GM23338 (cell line): ENCODE measurements at regions not wholly inside any gene's neighbourhood (a gene's known extent, or its start where the extent isn't known, plus 50 kb on each side); places are given as distances from the start of the nearest gene placed in this dataset.

Experiments used
- ATAC-seq: fragments of 200-7000 bp; cut with Tn5 transposase; 3 replicates; pipeline ENCODE4 v1.9.1; 2020
- DNase-seq: peaks from one replicate; pipeline ENCODE4 v3.0.0-alpha.2; 2015; ENCODE audit warnings: low spot score
- H2AFZ ChIP-seq: fragments of 200-600 bp; sonication (generic); 2 replicates; pipeline ENCODE4 v1.8.0; 2016; ENCODE audit warnings: antibody characterized with exemption, mild to moderate bottlenecking, moderate library complexity
- H3F3A ChIP-seq: fragments of 200-600 bp; sonication (generic); replicated peaks from 2 replicates; pipeline ENCODE4 v1.8.0; 2017; ENCODE audit warnings: antibody characterized with exemption, mixed run types, low read depth
- H3K27ac ChIP-seq: fragments of 200-600 bp; sonication (generic); 2 replicates; pipeline ENCODE4 v1.6.1; 2016; ENCODE audit warnings: low read depth
- H3K27me3 ChIP-seq: fragments of 200-600 bp; sonication (generic); 2 replicates; pipeline ENCODE4 v1.8.0; 2016; ENCODE audit warnings: mild to moderate bottlenecking, mixed run types, moderate library complexity; ENCODE audit not compliant: insufficient read depth
- H3K36me3 ChIP-seq: fragments of 200-600 bp; sonication (generic); 2 replicates; pipeline ENCODE4 v1.8.0; 2016; ENCODE audit warnings: mild to moderate bottlenecking; ENCODE audit not compliant: insufficient read depth
- H3K4me1 ChIP-seq: fragments of 200-600 bp; sonication (generic); 2 replicates; pipeline ENCODE4 v1.8.0; 2016; ENCODE audit warnings: mild to moderate bottlenecking, moderate library complexity; ENCODE audit not compliant: insufficient read depth
- H3K4me2 ChIP-seq: fragments of 200-600 bp; sonication (generic); 2 replicates; pipeline ENCODE4 v1.7.1; 2017; ENCODE audit warnings: mixed run types
- H3K4me3 ChIP-seq: fragments of 200-600 bp; sonication (generic); 2 replicates; pipeline ENCODE4 v1.6.1; 2016; ENCODE audit warnings: mixed run types
- H3K79me2 ChIP-seq: fragments of 200-600 bp; sonication (generic); replicated peaks from 2 replicates; pipeline ENCODE4 v1.8.0; 2017; ENCODE audit warnings: mild to moderate bottlenecking; ENCODE audit not compliant: insufficient read depth
- H3K9me2 ChIP-seq: fragments of 200-600 bp; sonication (generic); 2 replicates; pipeline ENCODE4 v1.8.0; 2017; ENCODE audit not compliant: insufficient read depth
- H4K20me1 ChIP-seq: fragments of 200-600 bp; sonication (generic); replicated peaks from 2 replicates; pipeline ENCODE4 v1.8.0; 2017; ENCODE audit warnings: mild to moderate bottlenecking; ENCODE audit not compliant: insufficient read depth
- H3K27ac Mint-ChIP-seq: 2 replicates; pipeline ENCODE4 v1.8.0; 2020; ENCODE audit warnings: inconsistent platforms, mild to moderate bottlenecking, moderate library complexity, mixed read lengths
- H3K27me3 Mint-ChIP-seq: 3 replicates; pipeline ENCODE4 v1.8.0; 2022; ENCODE audit warnings: low read depth, mild to moderate bottlenecking, moderate library complexity, mixed read lengths, inconsistent platforms; ENCODE audit not compliant: insufficient read depth, poor library complexity
- H3K36me3 Mint-ChIP-seq: 3 replicates; pipeline ENCODE4 v1.8.0; 2021; ENCODE audit warnings: low read depth, mild to moderate bottlenecking, inconsistent platforms, moderate library complexity, mixed read lengths
- H3K4me1 Mint-ChIP-seq: 3 replicates; pipeline ENCODE4 v1.8.0; 2020; ENCODE audit warnings: mild to moderate bottlenecking, inconsistent platforms, mixed read lengths
- H3K4me3 Mint-ChIP-seq: 3 replicates; pipeline ENCODE4 v1.8.0; 2021; ENCODE audit warnings: moderate library complexity, mild to moderate bottlenecking, inconsistent platforms, mixed read lengths
- H3K9me3 Mint-ChIP-seq: 3 replicates; pipeline ENCODE4 v1.8.0; 2020; ENCODE audit warnings: moderate library complexity, mild to moderate bottlenecking, inconsistent platforms, mixed read lengths
- CREB1 ChIP-seq: fragments of 250-450 bp; sonication (Bioruptor Pico); IDR thresholded peaks from 2 replicates; pipeline ENCODE4 v1.5.0; 2020; ENCODE audit warnings: low read depth, mild to moderate bottlenecking, moderate library complexity
- ETS1 ChIP-seq: IDR thresholded peaks from 2 replicates; pipeline ENCODE4 v1.6.1; 2016; ENCODE audit warnings: antibody characterized with exemption
- EZH2 ChIP-seq: fragments of 200-600 bp; sonication (generic); IDR thresholded peaks from one replicate; pipeline ENCODE4 v1.8.0; 2017; ENCODE audit warnings: antibody characterized with exemption, mild to moderate bottlenecking, low read depth; ENCODE audit not compliant: unreplicated experiment
- EZH2phosphoT487 ChIP-seq: fragments of 200-600 bp; sonication (generic); IDR thresholded peaks from one replicate; pipeline ENCODE4 v1.8.1; 2018; ENCODE audit warnings: antibody characterized with exemption; ENCODE audit not compliant: unreplicated experiment
- NANOG ChIP-seq: IDR thresholded peaks from 2 replicates; pipeline ENCODE4 v1.6.1; 2016; ENCODE audit warnings: antibody characterized with exemption, borderline replicate concordance
- POLR2AphosphoS5 ChIP-seq: IDR thresholded peaks from 2 replicates; pipeline ENCODE4 v1.6.1; 2016; ENCODE audit warnings: antibody characterized with exemption, low read depth
- STAT1 ChIP-seq: IDR thresholded peaks from one replicate; pipeline ENCODE4 v1.6.1; 2016; ENCODE audit warnings: antibody characterized with exemption; ENCODE audit not compliant: unreplicated experiment
- ZNF114 ChIP-seq: fragments of 250-450 bp; sonication (Bioruptor Pico); IDR thresholded peaks from 2 replicates; pipeline ENCODE4 v1.5.0; 2020; ENCODE audit warnings: mild to moderate bottlenecking, moderate library complexity
- ZNF462 ChIP-seq: fragments of 250-450 bp; sonication (Bioruptor Pico); IDR thresholded peaks from 2 replicates; pipeline ENCODE4 v1.5.0; 2020; ENCODE audit warnings: mild to moderate bottlenecking, moderate library complexity

DNA sequence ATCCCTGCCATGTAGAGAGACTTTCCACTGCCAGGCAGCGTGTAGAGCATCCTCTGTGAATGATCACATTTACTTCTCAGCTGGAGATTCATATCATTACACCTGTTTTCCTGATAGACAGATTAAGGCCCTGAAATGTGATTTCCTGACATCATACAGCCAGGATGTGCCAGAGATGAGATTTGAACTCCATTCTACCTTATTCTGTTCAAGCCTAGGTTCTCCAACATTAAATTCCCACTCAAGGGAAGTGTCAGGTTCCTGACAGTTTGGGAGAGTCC, 482.1 kb downstream of the RPS24 start:
- Histone ChIP-seq H3K4me2 (no peak overlapping the region), H2AFZ (no peak overlapping the region), H3K27me3 (no peaks in the 10 kb centered on the region), H3K79me2 (no peaks in the 10 kb centered on the region), H3K9me2 (no peaks in the 10 kb centered on the region), H3F3A (no peaks in the 10 kb centered on the region), H3K4me3 (no peak overlapping the region), H4K20me1 (no peaks in the 10 kb centered on the region), H3K36me3 (no peaks in the 10 kb centered on the region), H3K4me1 (no peaks in the 10 kb centered on the region), H3K27ac (no peak overlapping the region)
- peaks cover 2% of the 10 kb centered on the region; the same call in 1 of the 3 replicates for H3K4me1 Mint-ChIP-seq
- no peak for TF ChIP-seq ZNF114 (CRISPR knock-in tag)
- no peak for TF ChIP-seq POLR2AphosphoS5
- no peak for TF ChIP-seq ZNF462 (CRISPR knock-in tag)
- no peak for TF ChIP-seq STAT1
- no peak for TF ChIP-seq CREB1 (CRISPR knock-in tag)
- TF ChIP-seq ETS1, result no peak
- H3K27me3 Mint-ChIP-seq, result peaks cover 5% of the 10 kb centered on the region
- no peak overlapping the region for H3K4me3 Mint-ChIP-seq
- DNase-seq (no peak), ATAC-seq (no peak)
- H3K9me3 Mint-ChIP-seq, result no peaks in the 10 kb centered on the region
- H3K36me3 Mint-ChIP-seq, result no peaks in the 10 kb centered on the region
- H3K27ac Mint-ChIP-seq, result no peak overlapping the region

DNA sequence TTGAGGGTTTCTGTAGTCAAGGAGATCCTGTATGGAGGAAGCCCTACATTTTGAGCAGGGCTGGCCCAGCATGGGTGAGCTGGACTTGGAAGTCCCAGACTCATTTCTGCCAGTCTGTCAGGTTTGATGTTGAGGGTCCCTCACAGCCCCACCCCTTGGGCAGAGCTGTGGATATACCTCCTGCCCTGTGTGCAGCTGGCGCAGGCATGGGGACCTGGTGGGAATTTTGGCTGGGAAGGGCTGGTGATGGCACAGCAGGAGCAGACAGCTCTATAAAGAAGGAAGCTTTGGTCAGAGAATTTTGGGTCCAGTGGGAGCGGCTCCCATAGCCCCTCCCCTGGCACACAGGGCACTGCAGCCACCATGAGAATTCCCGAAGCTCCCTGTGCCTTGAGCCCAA, 482.6 kb downstream of the RPS24 start:
- H2AFZ ChIP-seq, result no peak overlapping the region
- Mint-ChIP-seq H3K27ac (no peak overlapping the region), H3K4me3 (no peak overlapping the region), H3K4me1 (peaks cover 6% of the 10 kb centered on the region; the same call in 2 of the 3 replicates), H3K27me3 (peaks cover 5% of the 10 kb centered on the region), H3K36me3 (no peaks in the 10 kb centered on the region), H3K9me3 (no peaks in the 10 kb centered on the region)
- no peaks in the 10 kb centered on the region for H3K9me2 ChIP-seq
- DNase-seq (no peak), ATAC-seq (no peak)
- H3K4me1 ChIP-seq, result no peaks in the 10 kb centered on the region
- no peak overlapping the region for H3K27ac ChIP-seq
- no peaks in the 10 kb centered on the region for H3K27me3 ChIP-seq
- no peaks in the 10 kb centered on the region for H3K79me2 ChIP-seq
- H4K20me1 ChIP-seq, result no peaks in the 10 kb centered on the region
- H3K4me3 ChIP-seq, result no peak overlapping the region
- H3K4me2 ChIP-seq, result no peak overlapping the region
- no peaks in the 10 kb centered on the region for H3F3A ChIP-seq
- H3K36me3 ChIP-seq, result no peaks in the 10 kb centered on the region
- TF ChIP-seq POLR2AphosphoS5 (no peak), CREB1 (CRISPR knock-in tag) (no peak), EZH2phosphoT487 (no peak), NANOG (no peak), EZH2 (no peak), STAT1 (no peak)
